HG02870 (cell line): ENCODE measurements at regions not wholly inside any gene's neighbourhood (a gene's known extent, or its start where the extent isn't known, plus 50 kb on each side); places are given as distances from the start of the nearest gene placed in this dataset.

Experiments used
- ATAC-seq: cut with Tn5 transposase; IDR thresholded peaks from one replicate; pipeline ENCODE4 v1.9.1; 2021; ENCODE audit warnings: mild to moderate bottlenecking, moderate library complexity; ENCODE audit not compliant: unreplicated experiment

DNA sequence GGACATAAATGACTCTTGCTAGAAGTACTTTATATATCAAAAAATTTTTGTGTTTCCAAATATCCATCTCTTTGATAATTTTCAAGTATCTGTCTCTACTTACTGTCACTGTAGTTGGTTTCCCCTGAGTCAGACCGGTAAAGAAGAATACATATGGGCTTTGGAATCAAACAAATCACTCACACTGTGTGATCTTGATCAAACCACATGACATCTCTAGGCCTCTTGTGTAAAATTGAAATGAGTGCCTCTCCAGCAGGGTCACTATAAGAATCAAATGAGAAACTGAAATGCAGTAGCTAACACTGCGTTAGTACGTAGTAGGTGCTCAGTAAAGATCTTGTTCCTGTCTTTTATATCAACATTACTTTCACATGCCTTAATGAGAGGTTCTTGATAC lies 314.6 kb upstream of the STT3B start:
- ATAC-seq, result no peak

DNA sequence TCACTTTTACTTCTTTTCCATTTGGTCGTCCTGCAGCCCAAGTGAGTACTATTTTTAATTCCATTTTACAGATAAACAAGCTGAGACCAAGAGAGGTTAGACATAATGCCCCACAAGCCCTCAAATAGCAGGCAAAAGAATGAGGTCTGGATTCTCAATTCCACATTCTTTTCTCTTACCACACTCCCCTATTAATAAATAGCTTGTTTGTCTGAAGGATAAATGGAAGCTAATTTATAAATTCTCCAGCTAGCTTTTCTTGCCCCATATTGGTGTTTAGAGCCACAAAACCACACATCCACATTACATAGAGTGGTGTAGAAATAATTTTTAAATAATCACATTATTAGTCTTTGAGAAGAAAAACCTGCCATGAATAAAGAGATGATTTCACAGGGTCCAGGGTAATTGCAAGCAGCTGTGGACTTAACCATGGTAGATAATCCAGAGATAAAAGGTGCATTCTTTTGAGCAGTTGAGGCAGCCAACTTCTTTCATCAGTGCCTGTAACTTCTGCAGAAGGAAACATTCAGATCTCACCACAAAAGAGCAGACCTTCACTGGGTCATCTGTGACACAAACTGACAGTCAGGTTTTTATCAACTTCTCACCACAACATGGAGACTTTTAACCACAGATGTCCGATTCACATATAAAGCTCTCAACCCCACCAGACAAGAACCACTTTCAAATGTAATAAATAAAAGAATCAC lies 313.4 kb upstream of the STT3B start:
- ATAC-seq, result peak; percentile 87

DNA sequence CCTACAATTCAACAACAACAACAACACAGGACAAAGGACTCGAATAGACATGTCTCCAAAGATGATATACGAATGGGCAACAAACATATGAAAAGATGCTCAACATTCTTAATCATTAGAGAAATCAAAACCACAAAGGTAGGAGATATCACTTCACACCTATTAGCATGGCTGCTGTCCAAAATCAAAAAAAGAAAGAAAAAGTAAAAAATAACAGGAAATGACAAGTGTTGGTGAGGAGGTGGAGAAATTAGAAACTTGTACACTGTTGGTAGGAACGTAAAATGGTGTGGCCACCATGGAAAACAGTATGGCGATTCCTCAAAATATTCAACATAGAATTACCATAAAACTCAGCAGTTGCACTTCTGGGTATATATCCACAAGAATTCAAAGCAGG lies 312.3 kb upstream of the STT3B start:
- ATAC-seq, result no peak

DNA sequence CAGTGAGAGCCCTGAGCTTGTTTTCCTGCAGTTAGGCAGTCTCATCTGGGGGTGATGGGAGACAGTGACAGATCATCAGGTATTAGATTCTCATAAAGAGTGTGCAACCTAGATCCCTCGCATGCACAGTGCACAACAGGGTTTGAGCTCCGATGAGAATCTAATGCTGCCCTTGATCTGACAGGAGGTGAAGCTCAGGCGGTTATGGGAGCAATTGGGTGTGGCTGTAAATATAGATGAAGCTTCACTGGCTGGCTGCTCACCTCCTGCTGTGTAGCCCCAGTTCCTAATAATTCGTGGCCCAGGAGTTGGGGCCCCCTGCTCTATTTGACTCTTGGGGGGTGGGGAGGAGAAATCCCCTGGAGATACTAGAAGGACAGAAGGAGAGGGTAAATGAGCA lies 309.4 kb upstream of the STT3B start:
- no peak for ATAC-seq

DNA sequence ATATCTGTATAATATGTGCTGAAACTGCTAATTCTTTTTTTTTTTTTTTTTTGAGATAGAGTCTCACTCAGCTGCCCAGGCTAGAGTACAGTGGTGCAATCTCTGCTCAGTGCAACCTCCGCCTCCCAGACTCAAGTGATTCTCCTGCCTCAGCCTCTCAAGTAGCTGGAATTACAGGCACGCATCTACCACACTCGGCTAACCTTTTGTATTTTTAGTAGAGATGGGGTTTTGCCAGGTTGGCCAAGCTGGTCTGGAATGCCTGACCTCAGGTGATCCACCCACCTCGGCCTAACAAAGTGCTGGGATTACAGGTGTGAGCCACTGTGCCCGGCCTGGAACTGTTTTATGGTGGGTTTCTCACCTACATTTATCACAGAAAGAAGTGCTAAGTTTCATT lies 307.8 kb upstream of the STT3B start:
- no peak for ATAC-seq

DNA sequence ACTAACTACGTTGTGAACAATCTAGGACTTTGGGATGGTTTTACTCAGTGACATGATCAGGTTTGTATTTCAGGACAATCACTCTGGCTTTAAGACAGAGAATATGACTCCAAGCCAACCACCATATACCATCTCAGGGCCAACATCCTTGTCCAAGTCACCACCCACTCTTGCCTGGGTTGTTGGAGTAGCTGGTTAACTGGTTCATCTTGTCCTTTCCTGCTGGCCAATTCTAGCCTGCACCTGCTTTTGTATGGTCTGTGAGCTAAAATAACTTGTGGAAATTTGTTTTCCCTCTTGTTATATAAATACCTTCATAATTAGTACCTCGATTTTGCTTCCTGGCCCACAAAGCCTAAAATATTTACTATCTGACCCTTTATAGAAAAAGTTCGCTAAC lies 306.8 kb upstream of the STT3B start:
- no peak for ATAC-seq

DNA sequence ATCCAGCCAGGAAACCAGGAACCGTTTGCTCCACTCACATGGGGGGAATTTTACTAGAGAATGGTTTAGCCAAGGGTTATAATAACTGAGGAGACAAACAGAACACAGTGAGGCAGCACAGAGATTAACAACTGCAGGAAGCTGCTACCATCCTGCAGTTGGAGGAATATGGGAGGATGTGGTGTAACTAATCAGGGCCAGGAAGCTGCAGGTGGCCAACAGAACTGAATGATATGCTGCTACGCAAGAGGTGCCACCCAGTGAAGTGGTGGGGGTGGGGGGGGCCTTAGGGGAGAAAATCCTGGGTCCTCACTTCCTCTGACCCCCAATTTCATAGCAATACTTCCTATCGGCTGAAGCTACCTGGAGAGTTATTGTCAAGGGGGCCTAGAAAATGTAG lies 306.4 kb upstream of the STT3B start:
- ATAC-seq, result no peak

DNA sequence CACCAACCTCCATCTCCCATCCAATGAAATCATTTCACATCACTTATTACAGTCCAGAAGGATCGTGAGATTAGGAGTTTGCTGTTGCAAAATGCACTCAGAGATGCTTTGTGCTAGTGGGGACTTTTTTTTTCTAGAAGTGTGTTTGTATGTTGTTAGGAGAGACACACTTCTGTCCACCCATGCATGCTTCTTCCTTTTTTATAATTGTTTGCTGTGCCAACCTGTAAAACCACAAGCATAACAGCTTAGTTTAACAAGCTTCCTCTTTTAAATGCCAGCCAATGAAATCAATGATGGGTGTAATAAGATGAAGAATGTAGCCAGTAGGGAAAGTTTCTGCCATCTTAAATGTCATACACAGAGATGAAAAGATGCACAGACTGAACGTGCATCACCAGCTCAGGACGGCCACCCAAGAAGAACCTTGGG lies 305.6 kb upstream of the STT3B start:
- ATAC-seq, result no peak

DNA sequence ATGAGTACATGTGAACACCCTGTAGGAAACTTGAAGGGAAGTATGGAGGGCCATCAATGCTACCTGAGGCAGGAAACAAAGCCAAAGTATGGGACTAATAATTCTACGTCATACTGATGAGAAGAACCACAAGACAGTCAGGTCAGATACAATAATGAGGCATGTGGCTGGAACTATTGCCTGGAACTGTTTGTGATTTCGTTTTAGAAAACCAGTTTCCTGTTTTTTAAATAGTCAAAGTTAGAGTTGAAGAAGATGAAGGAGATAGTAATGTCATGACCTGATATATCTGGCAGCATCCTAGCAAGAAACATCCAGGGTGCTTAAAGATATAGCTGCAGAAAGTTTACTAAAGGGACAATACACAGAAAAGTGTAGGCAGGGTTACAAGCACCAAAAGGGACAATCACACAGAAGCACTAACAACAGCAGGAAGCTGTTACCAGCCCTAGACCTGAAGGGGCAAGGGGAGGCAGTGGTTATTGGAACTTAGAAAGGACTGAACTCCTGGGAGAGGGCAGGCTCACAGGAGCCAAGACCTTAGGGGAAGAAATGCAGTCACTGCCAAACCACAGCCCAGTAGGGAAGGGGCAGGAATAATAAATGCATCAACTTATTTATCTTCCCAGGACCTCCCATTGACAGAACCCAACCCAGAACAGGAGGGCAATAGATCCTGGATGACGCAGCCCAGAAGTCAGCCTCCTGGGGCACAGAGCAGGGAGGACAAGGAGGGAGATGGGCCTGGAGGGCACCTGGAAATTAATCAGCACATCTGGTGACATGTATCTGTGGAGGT lies 302.1 kb upstream of the STT3B start:
- peak; percentile 38 for ATAC-seq

DNA sequence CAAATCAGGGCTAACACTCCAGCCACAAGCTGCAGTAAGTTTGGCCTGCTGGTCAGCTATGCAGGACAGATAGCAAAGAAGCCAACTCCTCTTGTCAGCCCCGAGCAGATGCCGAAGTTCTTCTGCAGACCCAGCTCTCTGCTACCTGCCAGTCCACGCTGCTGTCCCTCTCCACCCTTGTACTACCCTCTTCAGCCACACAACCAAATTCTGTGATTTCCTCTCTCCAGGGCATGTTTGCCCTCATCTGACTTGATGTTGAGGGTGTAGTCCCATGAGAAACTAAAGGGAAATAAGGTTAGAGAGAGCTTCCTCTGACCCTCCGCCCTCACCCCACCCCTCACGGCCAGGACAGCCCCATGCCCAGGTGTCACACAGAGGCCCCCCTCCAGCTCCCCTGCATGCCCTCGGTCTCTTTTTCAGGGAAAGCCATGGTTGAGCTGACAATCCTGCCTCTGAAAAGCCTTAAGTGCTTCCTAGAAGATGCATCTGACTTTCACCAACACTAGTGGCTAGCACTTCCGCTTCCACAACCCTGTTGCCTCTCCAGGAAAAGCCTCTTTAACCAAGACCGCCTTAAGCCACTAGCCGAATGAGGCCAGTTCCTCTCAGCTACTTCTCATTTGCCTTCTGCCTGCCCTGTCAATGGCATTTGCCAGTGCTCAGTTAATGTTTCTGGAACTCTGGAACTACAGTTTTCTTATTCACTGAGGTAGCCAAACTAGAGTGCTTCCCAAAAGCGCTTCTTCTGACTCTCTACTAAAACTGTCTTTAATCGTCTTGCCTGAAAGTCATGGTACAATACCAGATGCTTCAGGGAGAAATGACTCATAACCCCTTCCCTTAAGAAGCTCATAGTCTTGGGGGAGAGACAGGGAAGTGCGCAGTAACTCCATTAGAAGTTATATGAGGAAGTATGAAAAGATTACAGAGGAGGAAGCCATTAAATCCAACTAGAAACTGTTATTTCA lies 300.4 kb upstream of the STT3B start:
- no peak for ATAC-seq

DNA sequence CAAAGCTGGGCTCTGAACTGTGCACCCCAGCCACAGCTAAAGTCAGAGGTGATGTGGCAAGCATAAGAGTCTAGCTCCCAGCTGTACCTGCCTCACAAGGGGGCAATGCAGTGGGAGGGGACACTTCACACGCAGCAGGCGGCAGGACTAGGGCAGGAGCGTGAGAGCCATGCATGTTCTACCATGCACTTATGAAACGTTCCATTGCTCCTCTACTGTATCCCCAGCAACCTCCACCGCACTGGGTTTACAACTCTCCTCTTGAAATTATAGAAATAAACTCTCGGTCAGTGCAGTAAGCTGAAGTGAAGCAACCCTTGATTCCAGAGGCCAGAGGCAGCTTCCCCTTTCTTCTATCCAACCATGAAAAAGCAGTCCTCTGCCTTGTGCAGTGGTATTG lies 298.6 kb upstream of the STT3B start:
- no peak for ATAC-seq

DNA sequence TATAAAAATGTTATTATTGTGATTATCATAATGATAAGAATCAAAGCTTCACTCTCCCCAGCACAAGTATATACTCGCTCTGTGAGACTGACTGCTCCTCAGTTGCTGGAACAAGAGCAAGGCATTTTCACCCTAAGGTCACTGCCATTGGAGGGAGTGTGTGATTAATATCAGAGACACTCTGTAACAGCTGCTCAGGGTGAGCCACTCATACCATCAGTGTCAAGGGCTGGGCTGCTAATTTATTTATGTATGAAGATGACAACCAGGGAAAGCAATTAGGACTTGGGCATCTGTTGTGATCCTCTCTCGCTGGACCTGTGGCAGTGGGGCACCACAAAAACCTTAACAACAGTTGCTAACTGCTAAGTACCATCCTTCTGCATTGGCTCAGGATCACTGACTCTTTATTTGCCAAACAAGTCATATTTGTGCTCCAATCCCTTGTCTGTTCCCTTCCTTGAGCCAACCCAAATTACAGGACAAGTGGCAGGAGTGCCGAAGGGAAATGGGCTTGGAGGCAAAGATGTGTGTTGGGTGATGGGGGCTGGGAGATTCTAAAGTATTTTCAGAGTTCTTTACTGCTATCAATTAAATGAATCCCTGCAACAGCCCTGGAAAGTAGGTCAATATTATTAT lies 297.5 kb upstream of the STT3B start:
- no peak for ATAC-seq

DNA sequence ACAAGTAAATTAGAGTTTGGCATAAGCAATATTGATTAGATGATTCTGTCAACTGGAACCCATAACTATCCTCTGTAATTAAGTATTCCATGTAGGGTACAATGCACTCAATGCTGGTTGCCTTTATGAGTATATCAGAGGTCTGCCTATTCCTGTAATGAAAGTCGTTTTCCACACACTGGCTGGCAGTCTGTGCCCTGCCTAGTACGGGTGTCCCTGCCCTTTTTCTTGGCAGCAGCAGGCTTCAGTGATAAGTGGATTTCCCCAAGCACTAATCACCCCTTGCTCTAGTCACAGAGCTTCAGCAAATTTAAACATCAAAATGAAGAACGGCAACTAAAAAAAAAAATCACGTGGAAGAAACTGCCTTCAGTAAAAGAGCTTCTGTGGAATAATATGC lies 294.8 kb upstream of the STT3B start:
- no peak for ATAC-seq

DNA sequence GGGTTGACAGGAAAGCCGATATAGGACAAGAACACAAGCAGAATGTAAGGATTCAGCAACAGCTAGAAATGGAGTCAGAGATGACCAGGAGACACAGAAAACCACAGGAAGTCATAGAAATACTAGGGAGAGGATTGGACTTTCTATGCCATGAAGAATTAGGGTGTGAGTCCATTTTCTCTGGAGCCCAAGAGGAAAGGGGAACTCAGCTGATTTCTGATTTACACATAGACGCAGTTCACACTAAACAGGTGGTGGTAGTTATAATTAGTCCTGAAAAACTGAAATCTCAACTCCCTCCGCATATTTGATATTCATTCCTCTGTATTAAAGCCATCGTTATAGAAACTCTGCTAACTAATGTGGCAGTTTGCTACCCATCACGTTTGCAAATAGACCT lies 292.7 kb upstream of the STT3B start:
- ATAC-seq, result no peak

DNA sequence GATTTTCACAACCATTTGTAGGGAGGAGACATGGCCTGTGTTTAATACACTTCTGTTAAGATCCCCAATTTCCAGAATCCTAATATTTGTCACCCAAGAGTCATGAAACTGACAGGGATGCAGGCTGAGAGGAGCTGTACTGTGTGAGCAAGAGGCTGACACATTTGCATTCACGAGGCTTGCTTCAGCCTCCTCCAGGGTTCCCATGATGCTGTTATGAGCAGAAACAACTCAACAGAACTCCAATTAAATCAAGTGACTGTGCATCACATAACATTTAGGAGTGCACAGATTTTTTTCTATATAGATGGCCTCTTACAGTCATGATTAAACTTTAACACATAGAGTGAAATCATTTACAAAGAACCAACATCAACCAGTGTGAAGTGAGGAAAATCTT lies 292.3 kb upstream of the STT3B start:
- ATAC-seq, result no peak

DNA sequence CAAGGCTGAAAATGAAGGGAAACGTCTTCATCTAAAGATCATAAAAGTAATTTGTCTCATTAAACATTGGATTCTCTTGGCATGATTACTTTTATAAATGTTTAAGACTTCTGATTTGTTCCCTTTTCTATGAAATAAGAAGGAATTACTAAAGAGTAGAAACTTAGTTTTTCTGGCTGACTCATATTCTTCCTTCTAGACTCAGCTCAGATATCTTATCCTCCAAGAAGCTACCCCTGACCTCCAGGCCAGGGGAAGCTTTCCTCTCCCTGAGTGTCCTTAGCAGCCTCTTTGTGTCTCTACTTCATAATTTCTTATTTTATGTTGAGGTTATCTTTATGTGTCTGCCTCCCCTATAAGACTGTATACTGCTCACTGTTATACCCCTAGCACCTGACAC lies 291.9 kb upstream of the STT3B start:
- ATAC-seq, result peak; percentile 32

DNA sequence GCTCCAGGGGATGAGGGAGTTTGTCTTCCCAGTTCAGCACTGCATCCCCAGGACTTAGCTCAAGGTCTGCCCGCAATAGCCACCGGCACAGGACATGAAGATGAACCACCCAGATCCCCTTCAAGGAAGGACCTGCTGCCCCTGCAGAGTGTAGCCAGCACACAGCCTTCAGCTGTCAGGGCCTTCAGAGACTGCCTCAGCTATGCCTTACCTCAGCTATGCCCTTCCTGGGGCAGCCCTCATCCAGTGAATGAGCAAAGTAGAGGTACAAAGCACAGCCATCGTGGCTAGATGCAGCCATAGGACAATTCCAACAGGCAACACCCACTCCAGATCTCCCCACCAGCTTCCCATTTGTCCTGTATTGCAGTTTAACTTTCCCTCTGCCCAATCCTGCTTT lies 291.2 kb upstream of the STT3B start:
- ATAC-seq, result no peak

DNA sequence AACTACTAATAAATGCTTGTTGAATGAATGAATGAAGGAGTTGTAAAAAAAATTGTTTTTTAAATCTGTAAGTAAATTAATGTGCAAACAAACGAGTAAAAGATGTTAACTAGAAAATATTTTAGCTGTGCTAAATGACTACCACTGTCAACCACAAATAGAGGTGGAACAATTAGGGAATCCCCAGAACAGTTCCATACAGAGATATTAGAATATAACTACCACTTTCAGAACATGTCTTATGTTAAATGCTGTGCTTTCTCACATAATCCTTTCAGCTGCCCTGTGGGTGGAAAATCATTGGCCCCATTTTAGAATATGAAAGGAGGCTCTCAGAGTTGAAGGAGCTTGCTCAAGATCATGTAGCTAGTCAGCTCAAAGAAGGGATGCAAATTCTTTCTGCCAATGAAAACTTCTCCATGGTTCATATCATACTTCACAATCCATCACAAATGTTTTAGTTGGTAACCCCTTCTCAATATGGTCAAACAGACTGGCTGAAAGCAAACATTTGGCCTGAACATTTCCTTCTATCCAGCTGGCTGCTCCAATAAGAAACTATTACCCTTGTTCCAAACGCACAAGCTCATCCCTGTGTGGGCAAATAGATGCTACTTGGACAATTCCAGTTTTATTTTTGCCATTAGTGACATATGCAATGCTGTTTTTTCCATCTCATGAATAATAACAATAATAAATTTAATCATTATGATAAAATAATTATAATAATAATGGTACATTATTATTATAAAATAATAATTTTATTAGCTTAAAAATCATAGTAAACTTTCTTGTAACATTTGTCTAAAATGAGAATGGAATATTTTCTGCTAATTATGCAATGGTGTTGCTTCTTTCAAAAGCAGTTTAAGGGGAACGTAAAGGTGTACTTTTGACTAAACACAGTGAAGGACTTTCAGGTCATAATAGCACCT lies 290.4 kb upstream of the STT3B start:
- peak; percentile 75 for ATAC-seq

DNA sequence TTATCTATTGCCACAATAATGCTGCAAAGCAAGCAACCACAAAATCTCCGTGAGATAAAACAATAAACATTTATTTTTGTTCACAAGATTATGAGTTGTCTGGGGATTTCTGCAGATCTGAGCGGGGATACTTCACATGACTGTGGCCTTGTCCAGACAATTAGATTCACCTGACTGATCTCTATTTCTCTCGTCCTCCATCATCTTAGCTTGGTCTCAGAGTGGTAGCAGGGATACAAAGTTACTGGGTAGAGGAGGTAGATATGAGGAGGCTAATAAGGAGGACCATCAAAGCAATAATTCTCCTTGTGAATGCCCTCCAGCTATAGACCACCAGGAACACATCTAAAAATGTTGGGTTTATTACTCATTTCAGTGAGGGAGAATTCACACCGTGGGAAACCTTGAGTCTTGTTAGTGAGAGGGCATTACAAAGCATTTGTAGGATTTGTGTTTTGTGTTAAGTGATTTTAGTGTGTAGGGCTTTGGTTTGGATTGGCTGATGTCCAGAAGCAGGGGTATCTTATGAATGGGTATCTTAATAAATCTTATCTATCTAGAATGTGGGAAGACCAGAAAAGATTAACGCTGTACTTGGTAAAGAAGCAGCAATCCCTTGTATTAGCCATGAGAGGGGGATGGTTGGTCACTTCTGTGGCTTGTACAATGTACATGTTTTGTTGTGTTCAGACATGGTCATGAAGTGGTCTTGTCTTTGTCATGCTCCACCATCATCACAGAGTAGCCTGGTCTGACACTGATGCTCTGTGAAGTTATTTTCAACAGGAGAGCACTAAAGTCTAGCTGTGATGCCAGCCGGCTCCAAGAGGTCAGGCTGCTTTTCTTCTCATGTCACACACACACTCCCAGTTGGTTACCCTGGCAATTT lies 287.6 kb upstream of the STT3B start:
- no peak for ATAC-seq
